ENCODE measurements at regions not wholly inside any gene's neighbourhood (a gene's known extent, or its start where the extent isn't known, plus 50 kb on each side); places are given as distances from the start of the nearest gene placed in this dataset.

GRCh38 chr12:66800046-66800445, 121.2 kb upstream of the GRIP1 start:
- no peak for DNase-seq (ENCODE audit: low read depth)
- TF ChIP-seq CTCF (IDR thresholded peaks at IDR 0.05; ENCODE audit: control insufficient read depth, extremely low read depth, insufficient read depth) = no peak
- no peak overlapping the region for H3K4me3 ChIP-seq (ENCODE audit: low read depth, low read length)

- no peak overlapping the region for H3K4me3 ChIP-seq (ENCODE audit: low read depth, low read length)
- DNase-seq (ENCODE audit: low read depth) = no peak
- TF ChIP-seq CTCF (IDR thresholded peaks at IDR 0.05; ENCODE audit: control insufficient read depth, extremely low read depth, insufficient read depth) = no peak
Measured at GRCh38 chr12:66803930-66804329, 125.1 kb upstream of the GRIP1 start.

GRCh38 chr12:66804563-66804974, 125.7 kb upstream of the GRIP1 start:
- DNase-seq (ENCODE audit: low read depth) = no peak
- no peak overlapping the region for H3K4me3 ChIP-seq (ENCODE audit: low read depth, low read length)
- no peak for TF ChIP-seq CTCF (IDR thresholded peaks at IDR 0.05; ENCODE audit: control insufficient read depth, extremely low read depth, insufficient read depth)

DNA sequence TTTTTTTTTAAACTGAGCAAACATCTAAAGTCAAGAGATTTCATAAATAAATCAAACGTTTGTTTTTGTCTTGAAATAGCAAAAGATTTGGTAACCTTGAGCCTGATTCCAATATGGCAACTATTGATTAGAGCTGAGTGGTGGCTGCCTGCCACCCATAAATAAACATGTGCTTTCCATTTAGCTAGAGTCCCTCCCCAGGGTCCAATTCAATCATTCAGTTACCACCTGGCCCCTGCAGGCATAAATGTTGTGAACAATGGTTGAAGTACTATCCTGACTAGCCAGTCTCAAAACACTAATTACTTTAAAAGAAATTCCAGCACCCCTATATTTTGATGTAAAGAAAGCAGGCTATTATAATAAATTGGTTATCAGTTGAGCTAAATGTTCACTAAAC, 129.7 kb upstream of the GRIP1 start:
- no peak for DNase-seq (ENCODE audit: low read depth)
- TF ChIP-seq CTCF (IDR thresholded peaks at IDR 0.05; ENCODE audit: control insufficient read depth, extremely low read depth, insufficient read depth) = no peak
- H3K4me3 ChIP-seq (ENCODE audit: low read depth, low read length) = no peak overlapping the region

DNA sequence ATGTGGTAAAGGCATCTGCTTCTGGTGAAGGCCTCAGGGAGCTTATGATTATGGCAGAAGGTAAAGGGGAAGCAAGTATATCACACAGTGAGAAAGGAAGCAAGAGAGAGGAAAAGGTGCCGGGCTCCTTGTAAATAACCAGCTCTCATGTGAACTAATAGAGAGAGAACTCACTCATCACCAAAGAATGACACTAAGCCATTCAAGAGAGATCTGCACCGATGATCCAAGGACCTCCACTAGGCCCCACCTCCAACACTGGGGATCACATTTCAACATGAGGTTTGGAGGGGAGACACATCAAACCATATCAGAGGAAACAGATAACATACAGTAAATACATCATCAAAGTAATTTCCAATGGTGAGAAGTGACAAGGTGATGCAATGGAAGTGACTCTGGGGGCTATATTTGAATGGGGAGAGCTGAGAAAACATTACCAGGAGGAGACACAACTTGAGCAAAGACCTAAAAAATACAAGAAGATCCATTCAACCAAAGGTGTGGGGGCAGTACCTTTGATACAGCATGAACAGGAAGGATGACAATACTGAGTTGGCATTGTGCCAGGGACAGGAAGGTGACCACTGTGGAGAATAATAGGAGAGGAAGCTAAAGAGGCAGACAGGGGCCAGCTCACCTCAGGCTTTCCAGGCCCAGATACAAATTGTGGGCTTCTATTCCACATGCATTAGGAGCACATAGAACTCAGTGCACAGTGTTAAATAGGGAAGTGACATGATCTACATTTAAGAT, 134.4 kb upstream of the GRIP1 start:
- no peak for TF ChIP-seq CTCF (IDR thresholded peaks at IDR 0.05; ENCODE audit: control insufficient read depth, extremely low read depth, insufficient read depth)
- DNase-seq (ENCODE audit: low read depth) = no peak
- H3K4me3 ChIP-seq (ENCODE audit: low read depth, low read length) = no peak overlapping the region

- DNase-seq (ENCODE audit: low read depth) = no peak
- H3K4me3 ChIP-seq (ENCODE audit: low read depth, low read length) = no peak overlapping the region
- TF ChIP-seq CTCF (IDR thresholded peaks at IDR 0.05; ENCODE audit: control insufficient read depth, extremely low read depth, insufficient read depth) = no peak
Measured at GRCh38 chr12:66819587-66819986, 140.7 kb upstream of the GRIP1 start.

- no peak overlapping the region for H3K4me3 ChIP-seq (ENCODE audit: low read depth, low read length)
- no peak for DNase-seq (ENCODE audit: low read depth)
- no peak for TF ChIP-seq CTCF (IDR thresholded peaks at IDR 0.05; ENCODE audit: control insufficient read depth, extremely low read depth, insufficient read depth)
Measured at GRCh38 chr12:66822961-66823360, 144.1 kb upstream of the GRIP1 start.

All from LNCaP clone FGC (cell line).